HG02588 (cell line): ENCODE measurements at regions not wholly inside any gene's neighbourhood (a gene's known extent, or its start where the extent isn't known, plus 50 kb on each side); places are given as distances from the start of the nearest gene placed in this dataset.

ENCODE experiments used
- ATAC-seq: cut with Tn5 transposase; IDR thresholded peaks from one replicate; pipeline ENCODE4 v1.9.1; 2021; ENCODE audit warnings: mild to moderate bottlenecking, moderate library complexity; ENCODE audit not compliant: unreplicated experiment

DNA sequence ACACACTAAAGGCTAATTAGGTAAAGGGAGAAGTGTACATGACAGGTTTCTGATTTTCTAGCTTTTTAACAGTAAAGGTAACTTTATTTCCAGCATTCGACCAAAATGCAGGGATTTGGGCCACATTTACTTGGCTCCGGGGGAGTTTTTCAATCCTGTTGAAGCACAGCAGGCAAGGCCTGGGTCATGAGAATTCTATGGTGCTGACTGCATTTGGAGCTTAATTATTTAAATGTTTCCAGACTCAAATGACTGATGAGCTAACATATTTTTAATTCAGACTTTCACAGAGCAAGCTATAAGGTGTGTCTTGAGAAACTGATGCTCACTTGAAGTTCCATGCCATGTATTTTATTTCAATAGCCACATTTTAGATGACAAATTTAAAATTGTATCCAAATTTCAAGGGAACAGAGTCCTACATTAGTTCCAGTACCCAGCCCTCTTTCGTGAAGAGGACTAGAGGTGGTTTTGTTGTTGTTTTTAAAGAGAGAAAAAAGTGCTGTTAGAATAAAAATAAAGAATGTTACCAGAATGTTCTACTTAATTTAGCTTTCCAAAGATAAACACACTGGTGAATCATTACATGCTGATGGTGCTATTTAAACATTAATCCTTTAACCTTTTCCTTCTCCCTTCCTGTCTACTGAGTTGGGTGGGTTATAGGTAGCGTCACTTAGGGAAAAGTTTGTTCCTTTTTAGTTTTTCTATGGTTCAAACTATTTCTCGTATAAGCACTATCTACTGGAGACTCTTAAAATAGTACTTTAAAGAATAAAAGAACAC, 82.3 kb upstream of the PHACTR2 start:
- ATAC-seq, result no peak

DNA sequence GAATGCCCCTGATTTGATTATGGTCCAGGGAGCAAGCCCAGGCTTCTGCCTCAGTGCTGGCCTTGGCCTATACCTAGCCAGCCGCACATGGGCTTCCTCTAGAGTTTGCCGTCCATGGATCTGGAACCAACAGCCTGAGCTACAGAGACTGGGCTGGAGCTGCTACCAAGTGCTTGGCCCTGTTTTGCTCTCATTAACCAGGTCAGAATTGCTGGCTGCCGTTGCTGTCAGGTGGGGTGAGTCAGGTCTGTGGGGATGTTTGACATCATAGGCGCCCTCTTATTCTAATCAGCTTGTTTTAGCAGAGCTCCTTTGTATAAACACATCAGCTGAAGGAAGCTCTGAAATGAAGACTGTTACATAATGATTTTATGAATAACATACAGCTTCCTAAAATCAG, 83.1 kb upstream of the PHACTR2 start:
- no peak for ATAC-seq

DNA sequence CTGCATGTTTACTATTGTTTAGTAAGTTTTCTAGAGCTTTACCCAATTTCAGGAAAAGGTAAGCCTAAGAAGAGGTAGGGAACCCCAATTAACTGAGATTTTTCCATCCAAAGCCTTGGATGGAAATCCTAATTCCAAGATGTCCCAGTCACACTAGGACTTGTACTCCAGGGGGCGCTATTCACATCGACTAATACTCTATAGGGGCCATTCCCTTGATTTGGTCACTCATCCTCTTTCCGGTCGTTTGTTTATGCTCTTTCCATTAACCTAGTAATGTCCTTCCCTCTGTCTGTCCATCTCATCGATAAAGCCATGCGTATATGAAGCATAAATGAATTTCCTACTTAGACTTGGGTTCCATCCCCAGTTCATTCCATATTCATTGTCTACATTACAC, 80.8 kb upstream of the FUCA2 start:
- ATAC-seq, result no peak

DNA sequence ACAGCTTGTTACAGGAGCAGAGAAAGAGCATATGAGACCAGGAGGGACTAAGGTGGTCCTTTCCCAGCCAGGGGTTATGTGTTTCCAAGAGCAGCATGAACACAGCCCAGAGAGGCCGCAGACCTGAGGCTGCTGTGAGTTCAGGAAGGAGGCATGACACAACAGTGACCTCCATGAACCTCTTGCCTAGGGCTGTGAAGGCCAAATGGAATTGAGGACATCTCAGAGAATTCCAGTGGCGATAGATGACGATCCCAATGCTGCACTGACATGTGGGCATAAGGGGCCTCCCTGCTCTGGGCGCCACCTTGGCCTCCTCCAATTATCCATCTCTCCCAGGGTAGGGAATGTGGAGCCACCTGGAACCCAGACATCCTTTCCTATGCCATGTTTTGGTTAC, 79.9 kb upstream of the FUCA2 start:
- no peak for ATAC-seq

DNA sequence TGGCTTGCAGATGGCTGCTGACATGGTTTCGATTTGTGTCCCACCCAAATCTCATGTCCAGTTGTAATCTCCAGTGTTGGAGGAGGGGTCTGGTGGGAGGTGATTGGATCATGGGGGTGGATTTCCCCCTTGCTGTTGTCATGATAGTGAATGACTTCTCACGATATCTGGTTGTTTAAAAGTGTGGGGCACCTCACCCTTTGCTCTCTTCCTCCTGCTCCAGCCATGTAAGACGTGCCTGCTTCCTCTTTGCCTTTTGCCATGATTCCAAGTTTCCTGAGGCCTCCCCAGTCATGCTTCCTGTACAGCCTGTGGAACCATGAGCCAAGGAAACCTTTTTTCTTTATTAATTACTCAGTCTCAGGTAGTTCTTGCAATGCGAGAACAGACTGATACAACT, 77.6 kb upstream of the FUCA2 start:
- ATAC-seq, result no peak

DNA sequence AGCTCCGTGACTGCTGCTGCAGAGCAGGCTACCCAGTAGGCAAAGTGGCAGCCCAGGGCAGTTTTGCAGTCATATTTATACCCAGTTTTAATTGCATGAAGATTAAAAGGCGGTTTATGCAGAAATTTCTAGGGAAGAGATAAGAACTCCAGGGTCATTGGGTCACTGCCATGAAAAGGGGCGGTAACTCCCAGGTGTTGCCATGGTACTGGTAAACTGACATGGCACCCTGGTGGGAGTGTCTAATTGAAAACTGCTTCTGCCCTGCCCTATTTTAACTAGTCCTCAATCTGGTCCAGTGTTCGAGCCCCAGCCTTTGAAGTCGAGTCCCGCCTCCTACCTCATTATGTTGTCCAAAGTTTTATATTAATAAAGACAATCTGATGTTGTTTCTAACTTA, 75.0 kb upstream of the FUCA2 start:
- no peak for ATAC-seq

DNA sequence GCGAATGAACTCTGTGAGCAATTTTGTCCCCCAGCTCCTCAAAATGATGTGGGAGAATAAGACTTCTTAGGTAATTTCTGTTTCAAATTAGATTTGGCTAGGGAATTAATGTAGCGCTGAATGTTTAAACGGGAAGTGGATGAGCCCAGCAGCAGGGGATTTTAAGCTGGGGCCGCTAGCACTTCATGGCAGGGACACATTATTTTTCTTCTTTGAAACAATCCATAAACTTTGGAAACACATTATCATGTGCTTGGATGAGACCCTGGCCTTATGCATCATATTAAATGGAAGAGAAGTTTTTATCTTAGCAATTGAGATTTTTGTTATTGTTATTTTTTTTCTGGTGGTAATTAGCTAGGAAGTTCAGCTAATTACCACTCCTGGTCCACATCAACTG, 74.2 kb upstream of the FUCA2 start:
- ATAC-seq, result no peak

DNA sequence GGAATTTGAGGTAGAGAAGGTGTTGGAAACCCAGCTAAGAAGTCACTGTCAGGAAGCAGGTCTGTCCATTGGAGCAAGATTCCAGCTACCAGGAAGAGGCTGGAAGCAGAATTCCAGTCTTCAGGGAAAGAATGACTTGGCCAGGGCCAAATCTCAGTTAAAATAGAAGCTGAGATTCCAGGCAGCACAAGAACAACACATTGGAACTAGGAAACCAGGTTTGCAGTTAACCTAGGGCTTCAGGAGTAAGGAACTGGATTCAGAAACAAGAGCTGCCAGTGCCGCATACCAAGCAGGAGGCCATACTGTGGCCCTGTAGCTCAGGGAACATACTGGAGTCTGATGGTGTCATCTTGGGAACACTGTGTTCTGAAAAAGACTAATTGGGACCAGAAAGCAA, 73.7 kb upstream of the FUCA2 start:
- ATAC-seq, result no peak

DNA sequence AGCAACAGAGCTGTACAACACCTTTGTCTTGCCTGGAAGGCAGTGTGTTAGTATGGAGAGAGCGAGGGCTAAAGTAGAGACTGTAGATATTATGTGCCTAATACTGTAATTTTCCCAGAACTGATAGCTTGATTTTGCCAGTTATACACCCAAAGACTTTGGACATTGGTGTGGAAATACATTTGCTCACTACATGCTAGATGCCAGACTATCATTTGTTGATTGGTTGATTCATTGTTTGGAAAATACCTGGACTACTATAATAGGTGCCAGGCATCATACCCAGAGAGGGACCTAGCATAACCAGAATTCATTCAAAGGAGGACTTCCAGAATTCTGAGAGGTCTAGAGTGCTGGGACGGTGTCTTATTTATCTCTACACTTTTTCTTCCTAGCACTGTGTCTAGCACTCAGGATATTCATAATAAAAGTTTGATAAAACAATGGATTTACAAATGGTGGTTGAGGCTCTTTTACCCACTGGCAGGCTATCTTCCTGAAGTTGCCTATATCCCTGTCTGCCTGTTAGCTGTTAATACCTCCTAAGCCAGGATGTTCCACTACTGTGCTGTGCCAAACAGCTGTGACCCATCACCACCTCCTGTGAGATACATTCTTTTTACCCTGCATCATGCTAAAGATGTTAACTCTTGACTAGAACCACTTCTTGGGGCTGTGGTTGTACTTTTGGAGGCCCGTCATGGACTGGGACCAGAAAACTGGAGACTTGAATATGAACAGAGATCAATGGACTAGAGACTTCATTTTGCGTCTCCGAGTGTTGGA, 72.2 kb upstream of the FUCA2 start:
- ATAC-seq, result no peak

DNA sequence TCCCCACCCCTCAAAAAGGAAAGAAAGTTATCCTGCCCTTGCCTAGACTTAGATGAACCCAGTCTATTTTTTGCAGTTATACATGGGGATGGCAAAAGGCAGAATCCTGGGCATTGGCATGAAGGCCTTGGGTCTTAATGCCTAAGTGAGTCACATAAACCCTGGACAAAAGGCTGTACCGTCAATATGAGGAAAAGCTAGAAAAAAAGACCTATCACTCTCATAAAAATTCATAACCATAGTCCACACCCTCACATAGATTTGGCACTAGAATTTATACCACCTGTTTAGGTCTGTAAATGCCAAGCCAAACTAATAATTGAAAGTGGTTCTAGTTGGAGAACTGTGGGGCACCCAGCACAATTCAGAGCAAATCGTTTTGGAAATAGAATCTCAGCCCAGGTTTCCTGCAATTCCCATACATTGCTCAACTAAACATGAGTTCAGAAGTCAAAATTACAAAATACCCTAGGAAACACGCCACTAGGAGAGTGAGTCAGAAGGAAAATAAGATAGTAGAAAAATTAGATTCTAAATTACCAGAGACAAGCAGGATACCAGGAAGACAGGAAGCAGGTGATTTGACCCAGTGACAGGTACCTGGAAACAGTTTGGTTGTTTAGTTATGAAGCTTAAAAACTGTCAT, 70.4 kb upstream of the FUCA2 start:
- no peak for ATAC-seq

DNA sequence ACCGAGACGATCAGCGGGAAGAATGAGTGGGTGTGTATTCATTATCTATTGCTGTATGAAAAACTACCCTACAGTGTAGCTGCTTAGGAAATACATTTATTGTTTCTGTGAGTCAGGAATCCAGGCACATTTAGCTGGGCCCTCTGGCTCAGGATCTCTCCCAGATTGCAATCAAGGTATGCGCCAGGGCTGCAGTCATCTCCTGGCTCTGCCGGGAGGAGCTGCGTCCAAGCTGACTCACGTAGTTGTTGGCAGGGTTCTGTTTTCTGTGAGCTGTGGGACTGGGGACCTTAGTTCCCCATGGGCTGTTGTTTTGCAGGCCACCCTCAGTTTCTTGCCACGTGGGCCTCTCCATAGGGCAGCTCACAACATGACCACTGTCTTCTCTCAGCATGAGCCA, 68.2 kb upstream of the FUCA2 start:
- ATAC-seq, result no peak

DNA sequence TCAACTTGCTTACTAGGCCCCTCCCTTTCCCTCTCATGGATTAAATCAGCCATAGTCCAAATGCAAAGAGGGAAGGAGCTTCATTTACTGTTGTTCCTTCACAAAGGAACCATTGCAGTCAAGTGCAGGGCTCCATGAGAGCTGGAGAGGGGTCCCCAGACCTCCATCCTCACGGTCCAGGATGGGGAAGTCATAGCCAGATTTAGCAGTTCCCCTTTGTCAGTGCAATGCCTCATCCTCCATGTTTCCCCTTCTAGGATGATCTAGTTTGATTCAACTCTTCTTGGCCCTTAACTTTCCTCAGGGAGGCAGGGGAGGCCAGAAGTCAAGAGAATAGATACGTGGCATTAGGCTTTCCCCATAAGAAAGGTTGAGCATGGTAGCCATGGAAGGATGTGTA, 66.5 kb upstream of the FUCA2 start:
- no peak for ATAC-seq

DNA sequence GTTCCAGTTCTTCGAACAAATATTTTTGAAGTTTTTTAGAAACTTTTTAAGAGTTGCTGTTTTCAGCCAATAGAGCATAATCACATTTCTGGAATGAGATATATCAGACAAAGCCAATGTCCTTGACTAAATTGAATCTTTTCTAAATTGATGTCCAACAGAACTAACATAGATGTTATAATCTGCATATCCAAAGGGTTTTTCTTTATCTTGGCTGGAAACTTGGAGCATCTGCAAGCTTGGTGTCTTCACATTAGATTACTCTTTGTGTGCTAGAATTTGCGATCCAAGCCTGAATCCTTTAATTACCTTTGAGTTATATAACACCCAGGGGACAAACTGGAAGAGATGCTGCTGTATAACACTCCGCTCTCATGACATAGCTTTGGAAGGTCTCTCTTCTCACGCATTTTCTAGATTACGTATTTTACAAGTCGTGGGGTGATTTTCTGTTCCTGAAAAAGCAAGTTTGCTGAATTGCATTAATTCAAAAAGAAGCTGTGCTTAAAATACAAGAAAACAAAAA, 64.4 kb upstream of the FUCA2 start:
- no peak for ATAC-seq

DNA sequence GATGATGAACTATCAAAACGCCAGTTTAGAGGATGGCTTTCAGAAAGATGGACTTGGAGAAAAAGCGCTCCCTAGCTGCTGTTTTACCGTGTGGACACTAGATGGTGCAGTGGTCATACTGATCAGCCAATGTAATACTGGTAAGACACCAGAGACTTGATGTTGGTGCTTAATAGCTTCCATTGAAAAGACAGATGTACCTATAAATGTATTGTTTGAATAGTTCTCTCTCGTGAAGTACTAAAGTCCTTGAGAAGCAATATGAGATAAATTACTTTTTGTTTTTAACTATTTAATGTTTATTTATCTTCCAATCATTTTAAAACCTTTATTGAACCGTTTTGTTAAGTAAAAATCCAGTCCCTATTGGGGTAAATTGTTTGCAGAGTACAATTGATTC, 63.9 kb upstream of the FUCA2 start:
- peak; percentile 80 for ATAC-seq

DNA sequence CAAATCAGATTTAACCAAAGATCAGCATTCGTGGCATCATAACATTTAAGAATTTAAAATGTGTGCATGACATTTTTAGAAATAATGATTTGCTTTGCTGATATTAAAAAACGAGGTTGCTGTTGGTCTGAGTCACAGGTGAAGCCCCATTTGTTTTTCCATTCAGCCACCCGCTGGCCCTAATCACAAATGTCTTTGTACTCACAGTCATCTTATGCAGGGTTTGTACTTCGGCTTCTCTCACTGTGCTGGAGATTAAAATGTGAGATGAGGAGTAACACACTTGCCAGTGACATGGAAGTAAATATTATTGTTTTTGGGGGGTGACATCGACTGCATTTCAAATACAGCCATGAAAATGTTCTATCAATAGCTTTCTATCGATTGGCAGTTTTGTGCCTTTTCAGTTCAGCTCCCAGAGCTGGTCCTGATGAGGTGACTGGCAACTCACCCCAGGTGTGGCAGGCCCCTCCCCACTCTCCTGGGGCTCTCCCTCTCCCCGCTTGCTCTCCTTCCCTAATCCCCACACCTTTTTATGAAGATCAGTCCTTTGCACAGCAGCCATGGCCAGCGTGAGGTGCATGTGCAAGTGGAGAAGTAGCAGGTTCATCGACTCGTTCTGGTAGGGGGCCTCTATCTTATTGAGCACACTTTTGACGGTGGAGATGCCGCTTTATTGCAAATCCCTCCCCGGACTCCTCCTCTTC, 58.8 kb upstream of the FUCA2 start:
- ATAC-seq, result no peak

DNA sequence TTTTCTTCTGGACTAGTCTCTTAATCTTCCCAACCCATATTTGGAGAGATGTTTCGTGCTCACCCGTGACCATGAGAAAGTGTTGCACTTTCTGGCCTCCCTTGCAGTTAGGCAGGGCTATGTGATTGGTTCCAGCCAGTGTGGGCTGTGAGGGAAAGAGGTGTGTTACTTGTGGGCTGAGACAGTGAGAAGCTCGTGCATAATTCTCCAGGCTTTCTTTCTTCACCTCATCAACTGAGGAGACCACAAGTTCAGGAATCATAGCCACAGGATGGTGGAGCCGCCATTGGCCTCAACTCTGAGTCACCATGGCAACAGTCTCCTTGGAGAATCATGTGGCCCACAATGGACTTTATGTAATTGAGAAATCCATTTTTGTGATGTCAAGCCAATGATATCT, 57.5 kb upstream of the FUCA2 start:
- ATAC-seq, result no peak

DNA sequence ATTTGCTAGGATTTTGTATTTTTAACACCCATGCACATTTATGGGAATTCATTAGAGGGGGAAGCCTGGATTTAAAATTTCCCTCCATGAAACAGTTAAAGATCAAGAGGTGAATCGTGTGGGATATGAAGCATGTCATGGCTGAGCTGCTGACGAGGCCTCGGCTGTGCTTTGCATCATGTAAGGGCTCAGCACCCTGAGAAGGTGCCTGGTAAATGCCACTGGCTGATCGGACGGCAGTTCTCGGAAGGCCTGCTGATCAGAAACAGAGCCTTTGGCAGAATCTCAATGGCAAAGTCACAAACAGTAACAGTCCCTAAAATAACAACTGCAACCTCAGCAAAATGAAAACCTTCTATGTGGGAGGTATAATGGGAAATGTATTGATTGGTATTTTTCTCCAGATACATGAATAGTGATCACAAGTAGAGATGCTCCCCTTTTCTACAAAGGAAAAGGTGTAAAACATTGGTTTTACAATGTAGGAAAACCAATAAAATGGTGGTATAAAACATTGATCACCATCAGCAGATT, 53.0 kb upstream of the FUCA2 start:
- ATAC-seq, result no peak

DNA sequence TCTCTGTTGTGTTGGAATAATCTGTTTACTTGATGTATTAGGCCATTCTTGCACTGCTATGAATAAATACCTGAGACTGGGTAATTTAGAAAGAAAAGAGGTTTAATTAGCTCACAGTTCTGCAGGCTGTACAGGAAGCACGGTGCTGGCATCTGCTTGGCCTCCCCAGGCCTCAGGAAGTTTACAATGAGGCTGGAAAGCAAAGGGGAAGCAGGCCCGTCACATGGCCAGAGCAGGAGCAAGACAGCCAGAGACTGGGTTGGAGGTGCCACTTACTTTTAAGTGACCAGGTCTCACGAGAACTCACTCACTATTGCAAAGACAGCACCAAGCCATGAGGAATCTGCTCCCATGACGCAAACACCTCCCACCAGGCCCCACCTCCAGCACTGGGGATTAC, 50.6 kb upstream of the FUCA2 start:
- ATAC-seq, result no peak
